GM19239 (cell line): ENCODE measurements at regions not wholly inside any gene's neighbourhood (a gene's known extent, or its start where the extent isn't known, plus 50 kb on each side); places are given as distances from the start of the nearest gene placed in this dataset.

ENCODE experiments used
- DNase-seq: peaks from one replicate; pipeline ENCODE4 v3.0.0; 2011; ENCODE audit warnings: low spot score; ENCODE audit not compliant: insufficient read length
- FAIRE-seq: peaks from 2 replicates; lab custom pipeline; 2011; peaks lifted over from hg19 to GRCh38; lab: Jason Lieb, UNC

GRCh38 chr5:89613222-89613956 is 730.4 kb upstream of the MEF2C start:
- DNase-seq (peak; percentile 36), FAIRE-seq (peak; percentile 94)

- no peak for FAIRE-seq
- no peak for DNase-seq
Measured at GRCh38 chr5:89606939-89607534, 724.1 kb upstream of the MEF2C start.

GRCh38 chr5:89604342-89604741 is 721.4 kb upstream of the MEF2C start:
- no peak for DNase-seq
- no peak for FAIRE-seq

GRCh38 chr5:89601880-89602279 is 718.9 kb upstream of the MEF2C start:
- no peak for FAIRE-seq
- DNase-seq: no peak

GRCh38 chr5:89597878-89598277 is 714.9 kb upstream of the MEF2C start:
- FAIRE-seq (no peak), DNase-seq (no peak)

- DNase-seq (no peak), FAIRE-seq (no peak)
Measured at GRCh38 chr5:89596821-89597220, 713.8 kb upstream of the MEF2C start.

GRCh38 chr5:89595056-89595455 is 712.1 kb upstream of the MEF2C start:
- peak; percentile 14 for FAIRE-seq
- DNase-seq: no peak

GRCh38 chr5:89584339-89584956 is 701.5 kb upstream of the MEF2C start:
- DNase-seq (no peak), FAIRE-seq (no peak)

- DNase-seq (no peak), FAIRE-seq (no peak)
Measured at GRCh38 chr5:89583534-89583933, 700.5 kb upstream of the MEF2C start.

GRCh38 chr5:89582768-89583339 is 699.9 kb upstream of the MEF2C start:
- DNase-seq (no peak), FAIRE-seq (peak; percentile 62)

GRCh38 chr5:89580976-89581375 is 698.0 kb upstream of the MEF2C start:
- FAIRE-seq (no peak), DNase-seq (no peak)

GRCh38 chr5:89575319-89575718 is 692.3 kb upstream of the MEF2C start:
- FAIRE-seq (no peak), DNase-seq (no peak)

- FAIRE-seq (no peak), DNase-seq (no peak)
Measured at GRCh38 chr5:89573345-89573744, 690.4 kb upstream of the MEF2C start.

- FAIRE-seq (no peak), DNase-seq (no peak)
Measured at GRCh38 chr5:89572696-89573095, 689.7 kb upstream of the MEF2C start.

- DNase-seq: no peak
- FAIRE-seq: no peak
Measured at GRCh38 chr5:89570557-89570956, 687.6 kb upstream of the MEF2C start.

GRCh38 chr5:89566340-89566739 is 683.4 kb upstream of the MEF2C start:
- FAIRE-seq (no peak), DNase-seq (no peak)

- no peak for DNase-seq
- FAIRE-seq: no peak
Measured at GRCh38 chr5:89560696-89561095, 677.7 kb upstream of the MEF2C start.

- no peak for DNase-seq
Measured at GRCh38 chr5:89556215-89556913, 673.4 kb upstream of the MEF2C start.

GRCh38 chr5:89546657-89547056 is 663.7 kb upstream of the MEF2C start:
- FAIRE-seq: no peak

More at GRCh38 chr5:89556215-89556913, 673.4 kb upstream of the MEF2C start:
- FAIRE-seq: no peak

GRCh38 chr5:89545626-89546025 is 662.6 kb upstream of the MEF2C start:
- FAIRE-seq: no peak

More at GRCh38 chr5:89546657-89547056, 663.7 kb upstream of the MEF2C start:
- DNase-seq: no peak

GRCh38 chr5:89545076-89545475 is 662.1 kb upstream of the MEF2C start:
- no peak for DNase-seq
- no peak for FAIRE-seq

More at GRCh38 chr5:89545626-89546025, 662.6 kb upstream of the MEF2C start:
- DNase-seq: no peak
